ENCODE measurements at regions not wholly inside any gene's neighbourhood (a gene's known extent, or its start where the extent isn't known, plus 50 kb on each side); places are given as distances from the start of the nearest gene placed in this dataset.

GRCh38 chr12:32946504-32947131 is 50.0 kb upstream of the PKP2 start (continued):
- no peak for TF ChIP-seq GTF3C2 (IDR thresholded peaks at IDR 0.05; ENCODE audit: borderline replicate concordance, extremely low read depth, insufficient read length)
- peak; percentile 95 for TF ChIP-seq TEAD2 (tag; IDR thresholded peaks at IDR 0.05)
- TF ChIP-seq ZNF41 (CRISPR knock-in tag; conservative IDR thresholded peaks at IDR 0.05) = peak; percentile 97
- peak; percentile 81 for TF ChIP-seq STAT5A (IDR thresholded peaks at IDR 0.05; ENCODE audit: borderline replicate concordance, low read length)
- TF ChIP-seq EGR1 (conservative IDR thresholded peaks at IDR 0.05) = no peak
- TF ChIP-seq PBX2 (CRISPR knock-in tag; IDR thresholded peaks at IDR 0.05; ENCODE audit: low read depth) = no peak
- TF ChIP-seq PBX2 (tag; conservative IDR thresholded peaks at IDR 0.05; ENCODE audit: low read depth) = peak; percentile 83
- TF ChIP-seq HINFP (tag; conservative IDR thresholded peaks at IDR 0.05; ENCODE audit: low read depth) = peak; percentile 94
- no peak for TF ChIP-seq TARDBP (IDR thresholded peaks at IDR 0.05)
- TF ChIP-seq XRCC5 (IDR thresholded peaks at IDR 0.05; ENCODE audit: low read depth, low read length) = no peak
- peak; percentile 61 for TF ChIP-seq ZNF398 (CRISPR knock-in tag; IDR thresholded peaks at IDR 0.05)
- peak; percentile 100 for TF ChIP-seq ZNF395 (CRISPR knock-in tag; IDR thresholded peaks at IDR 0.05)
- peak; percentile 99 for TF ChIP-seq HDAC8 (tag; IDR thresholded peaks at IDR 0.05)
- peak; percentile 56 for TF ChIP-seq MEIS2 (IDR thresholded peaks at IDR 0.05; ENCODE audit: partially characterized antibody)
- peak in 1 of 2 experiments; percentile 99; a peak in 2 of 4 replicates for TF ChIP-seq ZNF639 (CRISPR knock-in tag; conservative IDR thresholded peaks at IDR 0.05 in 1 of 2, IDR thresholded peaks at IDR 0.05 in 1 of 2)

Data from K562 (cell line).